K562 (cell line): ENCODE measurements at regions not wholly inside any gene's neighbourhood (a gene's known extent, or its start where the extent isn't known, plus 50 kb on each side); places are given as distances from the start of the nearest gene placed in this dataset.

Experiments
- CTCF ChIP-seq, 3 experiments: IDR thresholded peaks in 2 of 3; conservative IDR thresholded peaks in 1 of 3; 2 replicates each; pipeline ENCODE4 v1.5.1; 2011 to 2012; ENCODE audit warnings: low read length in 3 of 3, mild to moderate bottlenecking in 3 of 3, control low read depth in 2 of 3, improper control_type of control experiment in 1 of 3, inconsistent platforms in 1 of 3, low read depth in 1 of 3, mixed read lengths in 1 of 3, moderate library complexity in 1 of 3; ENCODE audit not compliant: insufficient read depth in 2 of 3
- MLLT1 ChIP-seq, 2 experiments: fragments of 450-650 bp; IDR thresholded peaks; 2 replicates each; pipeline ENCODE4 v1.6.1; 2016
- NFIC ChIP-seq: fragments of 450-650 bp; IDR thresholded peaks from 2 replicates; pipeline ENCODE4 v1.6.1; 2017; ENCODE audit warnings: mild to moderate bottlenecking, inconsistent platforms
- ZFP36 ChIP-seq: fragments of 150-350 bp; IDR thresholded peaks from 2 replicates; pipeline ENCODE4 v1.6.1; 2018; ENCODE audit warnings: low read length, low read depth; ENCODE audit not compliant: partially characterized antibody
- ZNF511 ChIP-seq: sonication (generic); formaldehyde crosslinking; IDR thresholded peaks from 2 replicates; pipeline ENCODE4 v1.8.0; 2022; ENCODE audit warnings: mild to moderate bottlenecking, missing genetic modification reagents

GRCh38 chr11:115819014-115819413 is 314.8 kb upstream of the CADM1 start:
- TF ChIP-seq MLLT1 (IDR thresholded peaks at IDR 0.05): no peak
- no peak for TF ChIP-seq CTCF (IDR thresholded peaks at IDR 0.05 in 2 of 3, conservative IDR thresholded peaks at IDR 0.05 in 1 of 3; ENCODE audit: insufficient read depth in 2 of 3, low read depth in 1 of 3, low read length in 3 of 3)
- TF ChIP-seq ZFP36: no peak
- no peak for TF ChIP-seq ZNF511 (CRISPR knock-in tag)
- TF ChIP-seq NFIC: no peak
